HG03378 (cell line): ENCODE measurements at regions not wholly inside any gene's neighbourhood (a gene's known extent, or its start where the extent isn't known, plus 50 kb on each side); places are given as distances from the start of the nearest gene placed in this dataset.
"Not testable (repeated sequence)": the region's sequence is repeated elsewhere in the genome, so short reads cannot be mapped to it uniquely, and the experiment has no call there.

ENCODE experiments used
- ATAC-seq: cut with Tn5 transposase; IDR thresholded peaks from one replicate; pipeline ENCODE4 v1.9.1; 2021; ENCODE audit warnings: mild to moderate bottlenecking, moderate library complexity; ENCODE audit not compliant: unreplicated experiment

GRCh38 chr3:195999176-195999575, 82.7 kb downstream of the TFRC start:
- ATAC-seq = not testable (repeated sequence)

- ATAC-seq = not testable (repeated sequence)
Measured at GRCh38 chr3:195996314-195996713, 85.6 kb downstream of the TFRC start.

GRCh38 chr3:195994343-195994742, 86.0 kb upstream of the TNK2 start:
- ATAC-seq = not testable (repeated sequence)

GRCh38 chr3:195993671-195994070, 85.3 kb upstream of the TNK2 start:
- ATAC-seq = not testable (repeated sequence)

- not testable (repeated sequence) for ATAC-seq
Measured at GRCh38 chr3:195992956-195993595, 84.7 kb upstream of the TNK2 start.

DNA sequence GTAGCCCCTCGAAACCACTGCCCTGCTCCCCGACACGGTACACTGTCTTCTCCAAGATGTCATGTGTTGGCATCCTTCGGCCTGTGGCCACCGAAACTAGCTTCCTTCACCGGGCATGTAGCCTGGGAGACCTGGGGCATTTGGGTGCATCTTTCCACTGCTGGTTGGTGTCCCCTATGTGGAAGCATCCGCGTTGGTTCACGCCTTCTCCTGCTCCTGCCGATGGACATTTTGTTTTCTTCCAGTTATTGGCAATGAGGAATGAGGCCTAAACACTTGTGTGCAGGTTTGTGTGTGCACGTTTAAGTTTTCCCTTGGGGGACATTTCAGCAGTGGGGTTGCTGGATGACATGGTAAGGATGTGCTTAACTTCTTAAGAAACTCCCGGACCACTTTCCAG, 83.6 kb upstream of the TNK2 start:
- ATAC-seq = not testable (repeated sequence)

DNA sequence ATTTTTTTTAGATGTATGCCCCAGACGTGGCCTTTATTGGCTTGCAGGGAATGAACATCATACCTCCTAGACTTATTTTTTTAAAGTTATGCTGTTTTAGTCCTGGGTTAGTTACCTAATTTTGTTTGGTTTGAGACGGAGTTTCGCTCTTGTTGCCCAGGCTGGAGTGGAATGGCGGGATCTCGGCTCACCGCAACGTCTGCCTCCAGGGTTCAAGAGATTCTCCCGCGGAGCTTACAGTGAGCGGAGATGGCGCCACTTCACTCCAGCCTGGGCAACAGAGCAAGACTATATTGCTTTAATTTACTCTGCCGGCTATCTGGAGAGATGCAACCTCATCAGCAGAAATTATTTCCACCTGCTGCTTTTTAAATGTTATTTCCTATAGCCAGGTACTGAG, 82.9 kb upstream of the TNK2 start:
- not testable (repeated sequence) for ATAC-seq

DNA sequence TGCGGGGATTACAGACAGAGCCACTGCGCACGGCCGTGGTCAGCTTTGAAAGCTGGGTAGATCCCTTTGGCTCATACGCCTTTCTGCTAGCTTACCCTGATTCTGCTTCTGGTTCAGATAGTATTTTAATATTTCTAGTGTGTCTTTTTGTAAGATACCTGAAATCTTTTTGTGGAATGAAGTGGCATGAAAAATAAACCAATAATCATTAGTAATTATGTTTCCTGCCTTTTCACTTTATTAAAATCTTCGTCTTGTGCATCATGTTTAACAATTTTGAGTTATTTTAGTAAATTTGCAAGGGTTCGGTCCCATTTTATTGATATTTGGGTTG, 82.5 kb upstream of the TNK2 start:
- ATAC-seq = not testable (repeated sequence)

DNA sequence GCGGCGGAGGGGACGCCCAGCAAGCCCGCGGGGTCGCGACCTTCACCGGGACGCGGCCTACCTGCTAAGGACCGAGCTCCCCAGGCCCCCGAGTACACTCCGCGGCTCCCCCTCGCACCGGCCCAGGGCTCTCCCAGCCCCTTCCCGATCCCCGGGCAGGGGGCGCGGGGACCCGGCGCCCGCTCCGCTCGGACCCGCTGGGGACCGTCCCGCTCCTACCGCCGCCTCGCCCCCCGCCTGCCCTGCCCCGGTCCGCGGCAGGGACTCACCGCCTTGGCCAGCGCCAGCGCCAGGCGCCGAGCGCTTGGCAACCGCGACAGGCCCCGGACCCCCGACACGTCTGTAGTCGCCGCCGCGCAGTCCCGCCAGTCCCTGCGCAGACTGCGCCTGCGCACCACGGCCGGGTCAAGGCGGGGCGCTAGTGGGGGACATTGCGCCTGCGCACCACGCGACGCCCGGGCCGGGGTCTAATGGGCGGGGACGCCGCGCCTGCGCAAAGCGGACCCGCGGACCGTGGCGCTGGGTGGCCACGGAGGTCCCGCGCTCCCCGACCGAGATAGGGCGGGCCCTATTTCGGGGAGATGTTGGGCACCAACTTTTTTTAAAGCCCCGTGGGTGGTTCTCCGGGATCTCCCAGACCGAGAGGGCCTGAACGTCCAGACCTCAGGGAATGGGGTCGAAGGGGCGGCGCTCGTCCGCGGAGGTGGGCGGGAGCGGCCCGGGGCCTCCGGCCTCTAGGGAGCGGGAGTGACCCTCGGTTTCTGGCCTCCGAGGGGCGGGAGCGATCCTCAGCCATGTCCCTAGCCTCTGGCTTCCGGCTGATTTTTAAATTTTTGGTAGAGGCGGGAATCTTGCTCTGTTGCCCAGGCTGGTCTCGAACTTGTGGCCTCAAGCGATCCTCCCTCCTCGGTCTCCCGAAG, 81.8 kb upstream of the TNK2 start:
- peak; percentile 54 for ATAC-seq

DNA sequence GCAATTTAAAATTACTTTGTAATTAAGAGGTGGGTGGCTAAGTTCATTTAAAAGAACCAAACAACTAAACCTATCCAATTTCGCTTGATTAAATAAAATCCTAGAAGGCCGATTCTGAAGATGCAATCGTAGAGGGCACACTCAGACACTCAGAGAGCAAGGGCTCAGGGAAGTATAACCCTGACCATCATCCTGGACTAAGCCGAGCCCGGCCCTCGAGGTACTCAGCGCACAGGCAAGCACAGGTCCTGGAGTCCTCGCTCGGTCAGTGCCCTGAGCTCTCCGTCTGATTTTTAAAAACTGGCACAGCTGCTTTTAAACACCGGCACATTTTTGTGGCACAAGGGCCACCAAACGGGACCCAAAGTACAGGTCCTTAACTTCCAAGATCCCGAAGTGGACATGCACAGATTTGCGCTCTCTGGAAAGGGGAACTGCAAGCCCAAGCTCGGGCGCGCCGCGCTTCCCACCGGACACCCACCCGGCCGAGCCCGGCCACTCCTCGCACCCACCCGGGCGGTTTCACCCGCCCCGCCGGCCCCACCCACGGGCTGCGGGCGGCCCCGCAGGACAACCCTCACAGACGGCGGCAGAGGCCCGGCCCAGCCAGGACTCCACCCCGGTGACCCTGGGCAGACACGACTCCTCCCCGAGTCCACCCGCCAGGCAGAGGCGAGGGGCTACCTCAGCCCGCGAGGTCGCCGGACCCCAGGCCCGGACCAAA, 81.0 kb upstream of the TNK2 start:
- ATAC-seq = peak; percentile 28

- ATAC-seq = not testable (repeated sequence)
Measured at GRCh38 chr3:195988764-195989163, 80.4 kb upstream of the TNK2 start.

DNA sequence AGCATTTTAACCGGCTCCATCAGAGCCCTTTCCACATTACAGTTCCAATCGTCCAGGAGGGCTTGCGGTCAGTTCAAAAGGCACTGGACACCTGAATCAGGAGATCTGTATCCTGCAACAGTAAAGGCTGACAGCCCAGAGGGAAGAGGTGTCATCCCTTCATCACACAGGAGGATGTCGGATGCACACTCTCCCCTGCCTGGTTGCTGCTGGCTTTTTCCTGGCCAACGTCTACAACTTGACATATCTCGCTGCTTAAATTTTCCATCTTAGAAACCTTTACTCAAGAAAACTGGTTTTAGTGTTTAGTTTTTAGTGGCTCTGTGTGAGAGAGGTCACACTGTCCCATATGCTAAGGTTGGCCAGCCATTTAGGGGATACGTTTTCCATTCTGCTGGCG, 78.7 kb upstream of the TNK2 start:
- ATAC-seq = not testable (repeated sequence)

DNA sequence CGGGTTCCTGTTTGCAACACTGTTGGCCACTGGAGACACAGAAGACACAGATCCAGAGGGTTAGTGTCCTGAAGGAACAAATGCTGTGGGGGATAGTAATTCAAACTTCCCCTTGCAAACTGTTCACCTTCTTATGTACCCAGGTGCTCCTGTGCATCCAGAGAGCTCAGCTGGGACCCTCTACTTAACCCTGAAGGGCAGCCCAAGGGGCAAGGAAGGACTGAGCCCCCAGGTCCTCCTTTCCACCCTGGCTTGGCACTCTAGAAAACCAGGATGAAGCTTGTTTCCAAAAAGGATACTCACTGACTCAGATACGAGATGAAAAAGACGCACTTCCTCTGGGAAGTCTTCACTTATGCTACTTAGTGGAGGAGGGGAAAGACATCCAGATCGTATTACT, 78.2 kb upstream of the TNK2 start:
- ATAC-seq = not testable (repeated sequence)

- not testable (repeated sequence) for ATAC-seq
Measured at GRCh38 chr3:195985348-195985920, 77.1 kb upstream of the TNK2 start.

GRCh38 chr3:195984392-195985030, 76.2 kb upstream of the TNK2 start:
- not testable (repeated sequence) for ATAC-seq

DNA sequence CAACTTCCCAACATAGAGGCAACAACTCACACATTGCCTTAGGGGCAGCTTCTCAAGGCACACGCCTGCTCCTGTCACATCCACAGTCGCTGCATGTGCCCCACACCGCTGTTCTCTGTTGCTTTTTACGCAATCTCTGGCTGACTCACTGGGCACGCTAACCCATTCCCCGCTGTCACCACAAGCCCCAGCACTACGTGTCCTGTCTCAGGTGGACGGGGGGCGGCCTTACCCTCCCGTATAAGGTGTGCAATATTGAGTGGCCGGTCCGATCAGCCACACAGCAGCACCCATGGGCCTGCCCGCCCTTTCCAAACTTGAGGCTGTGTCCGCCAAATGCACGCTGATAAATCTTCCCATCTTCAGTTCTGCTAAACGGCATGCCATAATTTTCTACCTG, 75.5 kb upstream of the TNK2 start:
- not testable (repeated sequence) for ATAC-seq

- not testable (repeated sequence) for ATAC-seq
Measured at GRCh38 chr3:195982754-195983153, 74.4 kb upstream of the TNK2 start.

- ATAC-seq = not testable (repeated sequence)
Measured at GRCh38 chr3:195981778-195982177, 73.4 kb upstream of the TNK2 start.

GRCh38 chr3:195979877-195980276, 71.5 kb upstream of the TNK2 start:
- ATAC-seq = not testable (repeated sequence)

DNA sequence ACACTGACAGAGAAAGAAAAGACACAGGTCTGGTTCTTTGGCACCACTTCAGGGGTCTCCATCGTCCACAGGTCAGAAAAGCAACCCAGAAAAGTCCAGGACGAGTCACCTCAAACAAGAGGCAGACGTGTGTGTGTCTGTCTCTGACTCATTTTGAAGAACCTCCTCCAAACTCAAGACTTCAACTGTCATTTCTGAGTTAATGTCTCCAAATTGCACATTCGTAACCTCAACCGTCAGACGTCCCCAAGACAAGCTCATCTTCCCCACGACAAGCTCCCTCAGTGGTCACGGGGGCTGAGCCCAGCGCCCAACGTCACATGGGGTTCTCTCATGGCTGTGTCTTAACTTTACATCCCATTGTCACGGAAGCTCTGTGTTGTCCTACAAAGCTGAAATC, 70.2 kb upstream of the TNK2 start:
- ATAC-seq = not testable (repeated sequence)

DNA sequence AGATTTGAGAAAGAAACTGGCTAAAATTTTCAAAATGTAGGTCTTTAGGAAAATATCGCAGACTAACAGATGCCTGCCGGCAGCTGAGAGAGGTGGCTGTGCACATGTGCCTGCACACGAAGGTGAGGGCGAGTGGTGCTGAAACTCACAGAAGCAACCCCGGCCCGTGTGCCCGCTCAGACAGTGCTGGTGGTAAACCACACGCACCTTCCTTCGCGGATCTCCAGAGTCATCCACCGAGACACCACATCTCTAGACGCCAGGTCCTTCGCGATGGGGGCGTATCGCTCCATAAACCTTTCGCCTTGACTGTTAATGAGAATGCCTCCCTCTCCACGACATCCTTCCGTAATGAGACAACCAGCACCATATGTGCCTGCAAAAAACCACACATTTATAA, 68.5 kb upstream of the TNK2 start:
- ATAC-seq = not testable (repeated sequence)
